ENCODE measurements at regions not wholly inside any gene's neighbourhood (a gene's known extent, or its start where the extent isn't known, plus 50 kb on each side); places are given as distances from the start of the nearest gene placed in this dataset.

DNA sequence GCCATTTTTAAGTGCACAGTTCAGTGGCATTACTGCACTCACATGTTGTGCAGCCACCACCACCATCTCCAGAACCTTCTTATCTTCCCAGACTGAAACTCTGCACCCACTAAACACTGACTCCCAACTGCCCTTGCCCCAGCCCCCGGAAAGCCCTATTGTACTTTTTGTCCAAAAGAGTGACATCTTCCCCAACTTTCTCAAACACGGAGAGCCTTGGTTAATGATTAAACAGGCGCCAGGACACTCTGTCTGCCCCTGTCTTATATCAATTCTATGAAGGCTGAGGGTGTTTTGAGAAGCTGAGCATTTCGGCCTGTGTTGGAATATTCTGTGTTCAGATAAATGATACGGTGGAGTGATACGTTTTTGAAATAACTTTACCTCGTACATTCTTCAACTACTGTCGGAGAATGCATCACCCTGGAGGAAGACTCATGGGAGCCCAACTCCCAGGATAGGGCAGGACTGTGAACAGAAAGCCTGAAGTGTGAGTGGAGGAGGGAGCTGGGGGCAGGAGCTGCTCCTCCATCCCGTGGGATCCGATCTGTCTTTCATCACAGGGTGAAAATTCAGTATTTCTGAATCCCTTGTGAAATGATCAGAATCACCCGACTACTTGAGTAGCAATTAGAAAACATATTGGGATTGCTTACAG, 68.7 kb upstream of the FOXC1 start:
- DNase-seq (ENCODE audit: low read depth), result no peak
- TF ChIP-seq, protein P1, sequence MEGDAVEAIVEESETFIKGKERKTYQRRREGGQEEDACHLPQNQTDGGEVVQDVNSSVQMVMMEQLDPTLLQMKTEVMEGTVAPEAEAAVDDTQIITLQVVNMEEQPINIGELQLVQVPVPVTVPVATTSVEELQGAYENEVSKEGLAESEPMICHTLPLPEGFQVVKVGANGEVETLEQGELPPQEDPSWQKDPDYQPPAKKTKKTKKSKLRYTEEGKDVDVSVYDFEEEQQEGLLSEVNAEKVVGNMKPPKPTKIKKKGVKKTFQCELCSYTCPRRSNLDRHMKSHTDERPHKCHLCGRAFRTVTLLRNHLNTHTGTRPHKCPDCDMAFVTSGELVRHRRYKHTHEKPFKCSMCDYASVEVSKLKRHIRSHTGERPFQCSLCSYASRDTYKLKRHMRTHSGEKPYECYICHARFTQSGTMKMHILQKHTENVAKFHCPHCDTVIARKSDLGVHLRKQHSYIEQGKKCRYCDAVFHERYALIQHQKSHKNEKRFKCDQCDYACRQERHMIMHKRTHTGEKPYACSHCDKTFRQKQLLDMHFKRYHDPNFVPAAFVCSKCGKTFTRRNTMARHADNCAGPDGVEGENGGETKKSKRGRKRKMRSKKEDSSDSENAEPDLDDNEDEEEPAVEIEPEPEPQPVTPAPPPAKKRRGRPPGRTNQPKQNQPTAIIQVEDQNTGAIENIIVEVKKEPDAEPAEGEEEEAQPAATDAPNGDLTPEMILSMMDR (conservative IDR thresholded peaks at IDR 0.05; ENCODE audit: control insufficient read depth, insufficient read depth, low read depth, low read length), result no peak
- no peak overlapping the region for H3K4me3 ChIP-seq (ENCODE audit: control insufficient read depth, low read depth, low read length)

DNA sequence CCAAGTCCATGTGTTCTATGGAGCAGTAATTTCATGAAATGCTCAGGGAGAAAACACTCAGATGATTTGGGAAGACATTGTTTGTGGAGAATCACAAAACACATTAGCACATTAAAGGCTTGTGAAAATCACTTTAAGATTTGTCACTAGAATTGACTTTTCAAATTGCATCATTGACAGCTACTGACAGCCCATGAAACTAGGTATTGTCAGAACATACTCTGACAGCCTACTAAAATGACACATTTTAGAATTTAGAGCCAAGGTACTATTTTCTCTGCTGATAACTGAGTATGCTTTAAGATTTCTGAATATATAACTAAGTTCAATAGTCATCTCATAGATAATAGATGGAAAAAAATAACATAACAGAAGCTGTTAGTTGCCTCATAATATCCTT, 67.4 kb upstream of the FOXC1 start:
- TF ChIP-seq, protein P1 (conservative IDR thresholded peaks at IDR 0.05; ENCODE audit: control insufficient read depth, insufficient read depth, low read depth, low read length), result no peak
- DNase-seq (ENCODE audit: low read depth), result no peak
- H3K4me3 ChIP-seq (ENCODE audit: control insufficient read depth, low read depth, low read length), result no peak overlapping the region

DNA sequence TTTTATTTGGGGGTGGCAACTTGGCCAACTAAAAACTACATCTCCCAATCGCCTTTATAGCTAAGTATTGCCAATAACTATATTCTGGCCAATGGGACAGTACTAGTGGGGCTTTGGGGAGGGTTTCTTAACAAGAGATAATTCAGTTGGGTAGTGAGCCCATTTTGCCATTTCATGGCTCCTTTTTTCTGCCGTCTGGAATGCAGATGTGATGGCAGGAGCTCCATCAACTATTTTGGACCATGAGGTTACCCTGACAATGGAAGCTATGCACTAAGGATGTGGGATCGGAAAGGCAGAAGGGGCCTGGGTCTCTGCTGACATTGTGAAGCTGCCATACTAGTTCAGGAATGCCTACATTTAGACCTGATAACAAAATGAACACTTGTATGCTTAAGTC, 67.0 kb upstream of the FOXC1 start:
- DNase-seq (ENCODE audit: low read depth), result no peak
- TF ChIP-seq, protein P1 (conservative IDR thresholded peaks at IDR 0.05; ENCODE audit: control insufficient read depth, insufficient read depth, low read depth, low read length), result no peak
- H3K4me3 ChIP-seq (ENCODE audit: control insufficient read depth, low read depth, low read length), result no peak overlapping the region

DNA sequence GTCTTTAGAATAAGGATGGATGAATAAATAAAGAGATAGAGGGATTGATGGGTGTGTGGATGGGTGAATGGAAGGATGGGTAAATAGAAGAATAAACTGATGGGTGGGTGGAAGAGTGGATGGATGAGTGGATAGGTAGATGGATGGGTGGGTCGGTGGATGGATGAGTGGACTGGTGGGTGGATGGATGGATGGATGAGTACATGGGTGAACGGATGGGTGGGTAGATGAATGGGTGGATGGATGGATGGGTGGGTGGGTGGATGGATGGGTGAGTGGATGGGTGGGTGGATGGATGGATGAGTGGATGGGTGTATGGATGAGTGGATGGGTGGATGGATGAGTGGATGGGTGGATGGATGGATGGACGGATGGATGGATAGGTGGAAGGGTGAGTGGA, 65.7 kb upstream of the FOXC1 start:
- TF ChIP-seq, protein P1 (conservative IDR thresholded peaks at IDR 0.05; ENCODE audit: control insufficient read depth, insufficient read depth, low read depth, low read length), result no peak
- no peak for DNase-seq (ENCODE audit: low read depth)
- H3K4me3 ChIP-seq (ENCODE audit: control insufficient read depth, low read depth, low read length), result no peak overlapping the region

DNA sequence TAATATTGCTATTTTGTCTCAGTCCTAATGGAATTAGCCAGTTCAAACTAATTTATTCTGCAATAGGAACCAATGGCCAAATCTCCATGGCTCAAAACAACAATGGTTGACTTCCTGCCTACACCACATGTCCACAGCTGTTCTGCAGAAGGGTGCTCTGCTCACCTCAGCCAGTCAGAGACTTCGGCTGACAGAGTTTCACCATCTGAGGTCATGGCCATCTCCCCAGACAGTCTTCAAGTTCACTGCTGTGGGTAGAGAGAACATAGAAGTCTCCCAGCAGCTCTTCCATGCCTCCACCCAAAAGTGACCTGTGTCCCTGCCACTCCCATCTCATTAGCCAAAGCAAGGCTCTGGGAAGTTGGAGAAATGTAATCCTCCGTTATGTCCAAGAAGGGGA, 65.1 kb upstream of the FOXC1 start:
- DNase-seq (ENCODE audit: low read depth), result no peak
- TF ChIP-seq, protein P1 (conservative IDR thresholded peaks at IDR 0.05; ENCODE audit: control insufficient read depth, insufficient read depth, low read depth, low read length), result no peak
- no peak overlapping the region for H3K4me3 ChIP-seq (ENCODE audit: control insufficient read depth, low read depth, low read length)

DNA sequence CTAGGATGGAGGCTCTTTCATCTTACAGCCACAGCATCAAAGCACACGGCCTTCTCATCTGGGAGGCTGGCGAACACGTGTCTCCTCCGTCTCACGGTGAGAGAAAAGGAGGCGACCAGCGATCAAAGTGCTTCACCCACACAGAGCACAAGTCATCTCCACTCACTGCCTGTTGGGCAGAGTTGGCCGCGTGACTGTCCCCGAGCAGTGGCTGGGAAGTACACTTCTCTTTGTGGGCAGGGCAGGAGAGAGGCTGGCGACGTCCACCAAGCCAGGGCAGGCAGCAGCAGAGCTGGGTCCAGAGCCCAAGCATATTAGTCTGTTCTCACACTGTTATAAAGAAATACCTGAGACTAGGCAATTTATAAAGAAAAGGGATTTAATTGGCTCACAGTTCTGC, 64.1 kb upstream of the FOXC1 start:
- TF ChIP-seq, protein P1 (conservative IDR thresholded peaks at IDR 0.05; ENCODE audit: control insufficient read depth, insufficient read depth, low read depth, low read length), result no peak
- H3K4me3 ChIP-seq (ENCODE audit: control insufficient read depth, low read depth, low read length), result no peak overlapping the region
- no peak for DNase-seq (ENCODE audit: low read depth)

DNA sequence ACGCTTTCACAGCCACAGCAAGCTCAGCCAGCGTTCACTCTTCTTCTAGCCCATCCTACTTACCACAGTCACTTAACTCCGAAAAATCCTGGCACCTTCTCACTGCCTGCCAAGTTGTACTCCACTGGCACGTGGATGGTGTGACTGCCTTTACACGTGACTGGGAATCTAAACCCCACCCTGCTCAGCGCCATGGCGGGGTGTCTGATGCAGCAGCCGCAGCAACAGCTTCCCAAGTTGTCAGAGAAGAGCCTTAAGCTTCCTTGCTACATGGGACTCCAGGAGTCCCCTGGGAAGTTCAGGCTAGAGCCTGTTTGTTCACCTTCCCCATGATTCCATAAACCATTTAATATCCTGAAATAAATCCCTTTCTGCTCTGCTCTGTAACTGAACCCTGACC, 61.9 kb upstream of the FOXC1 start:
- TF ChIP-seq, protein P1 (conservative IDR thresholded peaks at IDR 0.05; ENCODE audit: control insufficient read depth, insufficient read depth, low read depth, low read length), result no peak
- no peak for DNase-seq (ENCODE audit: low read depth)
- H3K4me3 ChIP-seq (ENCODE audit: control insufficient read depth, low read depth, low read length), result no peak overlapping the region
